HG02970 (cell line): ENCODE measurements at regions not wholly inside any gene's neighbourhood (a gene's known extent, or its start where the extent isn't known, plus 50 kb on each side); places are given as distances from the start of the nearest gene placed in this dataset.
"Not testable (repeated sequence)": the region's sequence is repeated elsewhere in the genome, so short reads cannot be mapped to it uniquely, and the experiment has no call there.

Source experiments
- ATAC-seq: cut with Tn5 transposase; IDR thresholded peaks from one replicate; pipeline ENCODE4 v1.9.1; 2021; ENCODE audit warnings: mild to moderate bottlenecking, moderate library complexity, moderate number of reproducible peaks; ENCODE audit not compliant: unreplicated experiment, low FRiP score

DNA sequence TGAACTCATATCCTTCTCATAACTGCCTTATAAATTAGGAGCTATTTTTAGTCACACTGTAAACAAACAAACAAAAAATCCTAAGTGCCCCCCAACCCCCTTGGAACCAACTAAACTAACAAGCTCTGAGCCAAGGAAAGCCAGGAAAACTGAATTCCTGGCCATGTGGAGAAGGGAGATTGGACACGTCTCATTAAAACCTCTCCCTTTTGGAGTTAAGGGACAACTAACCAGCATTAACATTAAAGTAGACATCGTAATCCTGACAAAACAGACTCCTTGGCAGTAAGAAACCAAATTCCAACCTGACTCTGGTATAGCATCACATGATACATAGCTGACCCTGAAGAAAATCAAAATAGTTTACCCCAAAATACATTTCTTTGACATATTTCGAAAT is 937.1 kb upstream of the GRIA3 start:
- no peak for ATAC-seq

DNA sequence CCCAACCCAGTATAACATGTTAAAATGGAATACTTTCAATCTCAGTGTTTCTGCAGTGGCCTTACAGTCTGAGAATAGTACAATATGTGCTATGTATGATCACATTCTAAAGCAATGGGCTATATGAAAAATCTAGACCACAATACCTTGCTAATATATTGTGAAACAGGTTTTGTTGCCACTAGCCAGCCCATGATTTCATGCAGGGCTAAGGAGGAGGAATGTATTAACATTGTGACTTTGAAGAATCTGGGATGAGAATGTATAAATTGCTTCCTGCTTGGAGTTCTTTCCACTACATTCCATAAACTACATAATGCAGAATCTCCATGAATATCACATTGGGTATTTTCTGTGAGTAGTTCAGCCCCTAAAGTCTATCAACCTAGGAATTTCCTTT is 935.4 kb upstream of the GRIA3 start:
- ATAC-seq = no peak

DNA sequence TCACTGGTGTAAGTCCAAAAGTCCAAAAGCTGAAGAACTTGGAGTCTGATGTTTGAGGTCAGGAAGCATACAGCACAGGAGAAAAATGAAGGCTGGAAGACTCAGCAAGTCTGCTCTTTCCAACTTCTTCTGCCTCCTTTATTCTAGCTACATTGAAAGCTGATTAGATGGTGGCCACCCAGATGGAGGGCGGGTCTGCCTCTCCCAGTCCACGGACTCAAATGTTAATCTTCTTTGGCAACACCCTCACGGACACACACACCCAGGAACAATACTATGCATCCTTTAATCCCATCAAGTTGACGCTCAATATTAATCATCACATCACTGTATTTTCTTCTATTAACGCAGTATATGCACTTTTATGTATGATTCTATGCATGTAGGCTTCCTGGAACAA is 931.6 kb upstream of the GRIA3 start:
- ATAC-seq = no peak

DNA sequence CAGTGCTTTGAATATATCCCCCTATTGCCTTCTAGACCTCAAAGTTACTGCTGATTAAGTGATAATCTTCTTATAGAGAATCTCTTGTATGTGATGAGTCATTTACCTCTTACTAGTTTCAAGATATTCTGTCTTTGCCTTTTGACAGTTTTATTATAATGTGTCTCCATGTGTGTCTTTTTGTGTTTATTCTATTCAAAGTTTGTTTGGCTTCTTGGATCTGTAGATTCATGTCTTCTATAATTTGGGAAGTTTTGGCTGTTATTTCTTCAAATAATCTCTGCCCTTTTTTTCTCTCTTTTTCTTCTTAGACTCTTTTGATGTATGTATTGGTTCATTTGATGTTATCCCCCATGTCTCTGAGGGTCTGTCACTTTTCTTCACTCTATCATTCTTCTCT is 915.7 kb upstream of the GRIA3 start:
- ATAC-seq = no peak

DNA sequence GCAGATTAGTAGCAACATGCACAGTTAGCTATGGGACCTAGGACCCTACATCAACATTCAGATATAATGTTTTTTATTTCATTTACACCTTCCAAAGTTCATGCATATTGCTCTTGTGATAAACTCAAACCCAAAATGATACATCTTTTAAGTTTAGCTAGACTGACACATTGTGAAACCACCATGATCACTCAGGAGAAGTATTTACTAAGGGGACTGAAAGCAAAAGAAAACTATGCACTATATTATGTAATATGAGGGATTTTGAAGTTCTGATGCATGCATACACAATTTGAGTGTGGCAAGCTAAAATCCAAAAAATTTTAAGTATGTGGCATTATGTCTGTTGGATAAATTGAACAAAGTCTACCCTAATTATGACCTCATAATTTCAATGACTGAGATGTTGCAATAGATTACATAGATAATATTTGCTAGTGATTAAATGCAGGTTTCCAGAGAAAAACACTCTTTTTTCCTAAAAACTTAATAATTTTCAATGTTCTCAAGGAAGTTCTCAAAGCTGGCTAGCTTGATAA is 914.8 kb upstream of the GRIA3 start:
- no peak for ATAC-seq

DNA sequence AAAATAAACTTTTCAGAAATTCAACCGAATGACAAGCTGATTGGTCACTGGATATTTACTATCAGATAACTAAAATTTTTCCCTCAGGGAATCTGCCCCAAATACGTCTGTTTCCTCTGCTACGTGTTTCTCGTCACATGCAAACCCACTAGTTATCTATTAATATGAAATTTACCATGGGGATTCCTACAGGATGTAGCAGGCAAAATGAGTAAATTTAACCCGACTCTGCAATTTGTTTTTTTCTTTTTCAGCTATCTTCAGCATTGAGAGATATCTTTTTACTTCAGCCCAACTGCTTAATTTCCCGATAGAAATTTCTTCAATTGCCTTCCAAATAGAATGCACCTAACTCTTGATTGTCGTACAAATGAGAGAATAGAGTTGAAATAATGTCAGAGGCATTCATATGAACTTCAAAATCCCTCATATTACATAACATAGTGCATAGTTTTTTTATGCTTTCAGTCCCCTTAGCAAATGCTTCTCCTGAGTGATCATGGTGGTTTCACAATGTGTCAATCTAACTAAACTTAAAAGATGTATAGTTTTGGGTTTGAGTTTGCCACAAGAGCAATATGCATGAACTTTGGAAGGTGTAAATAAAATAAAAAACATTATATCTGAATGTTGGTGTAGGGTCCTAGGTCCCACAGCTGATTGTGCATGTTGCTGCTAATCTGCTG is 913.1 kb upstream of the GRIA3 start:
- no peak for ATAC-seq

DNA sequence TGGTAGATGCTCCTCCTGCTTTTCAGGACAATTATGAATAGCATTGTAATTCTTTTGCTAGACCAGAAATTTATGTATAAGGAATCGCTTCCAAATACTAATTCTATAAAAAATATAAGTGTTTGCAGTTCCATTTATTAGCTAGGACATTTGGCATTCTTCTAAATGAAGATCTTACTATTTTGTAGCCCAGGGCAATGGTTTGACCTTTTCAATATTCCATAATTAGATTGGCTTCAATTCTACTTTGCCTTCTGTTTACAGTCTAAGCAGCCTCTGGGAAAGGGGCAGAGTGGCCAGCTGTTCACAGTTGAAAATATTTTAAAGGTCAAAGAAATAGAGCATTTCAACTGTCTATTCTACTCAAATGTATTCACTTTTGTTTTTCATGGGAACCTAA is 912.1 kb upstream of the GRIA3 start:
- ATAC-seq = no peak

DNA sequence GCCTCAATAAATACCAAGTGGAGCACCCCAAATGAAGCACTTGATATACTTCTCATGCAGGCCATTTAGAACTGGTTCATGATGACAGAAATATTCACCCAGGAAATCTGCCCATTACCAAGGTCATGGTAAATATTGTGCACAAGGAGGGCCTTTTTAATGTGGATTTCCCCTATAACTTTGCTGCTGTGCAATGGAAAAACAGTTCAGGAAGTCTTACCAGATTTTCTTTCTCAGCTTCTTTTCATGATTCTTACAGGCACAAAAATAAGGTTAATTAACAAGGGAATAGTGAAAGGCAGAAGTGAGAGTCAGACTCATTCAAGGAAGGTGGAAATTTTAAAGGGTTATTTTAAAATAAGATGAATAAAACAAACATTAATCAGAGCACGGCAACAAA is 904.3 kb upstream of the GRIA3 start:
- no peak for ATAC-seq

DNA sequence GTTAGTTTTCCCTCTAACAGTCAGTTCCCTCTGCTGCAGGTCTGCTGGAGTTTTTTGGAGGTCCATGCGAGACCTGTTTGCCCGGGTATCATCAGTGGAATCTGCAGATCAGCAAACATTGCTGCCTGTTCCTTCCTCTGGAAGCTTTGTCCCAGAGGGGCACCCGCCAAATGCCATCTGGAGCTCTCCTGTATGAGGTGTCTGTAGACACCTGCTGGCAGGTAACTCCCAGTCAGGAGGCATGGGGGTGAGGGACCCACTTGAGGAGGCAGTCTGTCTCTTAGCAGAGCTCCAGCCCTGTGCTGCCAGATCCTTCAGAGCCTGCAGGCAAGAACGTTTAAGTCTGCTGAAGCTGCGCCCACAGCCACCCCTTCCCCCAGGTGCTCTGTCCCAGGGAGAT is 884.3 kb upstream of the GRIA3 start:
- not testable (repeated sequence) for ATAC-seq

DNA sequence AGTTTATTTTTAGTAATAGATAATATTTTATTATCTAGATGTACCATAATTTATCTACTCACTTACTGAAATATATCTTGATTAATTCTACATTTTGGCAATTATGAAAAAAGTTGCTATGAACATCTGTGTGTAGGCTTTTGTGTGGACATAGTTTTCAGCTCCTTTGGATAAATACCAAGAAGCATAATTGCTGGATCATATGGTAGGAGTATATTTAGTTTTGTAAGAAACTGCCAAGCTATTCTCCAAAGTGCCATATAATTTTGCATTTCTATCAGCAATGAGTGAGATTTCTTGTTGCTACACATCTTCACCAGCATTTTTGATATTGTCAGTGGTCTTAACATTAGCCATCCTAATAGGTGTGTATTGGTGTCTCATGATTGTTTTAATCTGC is 882.6 kb upstream of the GRIA3 start:
- ATAC-seq = no peak

DNA sequence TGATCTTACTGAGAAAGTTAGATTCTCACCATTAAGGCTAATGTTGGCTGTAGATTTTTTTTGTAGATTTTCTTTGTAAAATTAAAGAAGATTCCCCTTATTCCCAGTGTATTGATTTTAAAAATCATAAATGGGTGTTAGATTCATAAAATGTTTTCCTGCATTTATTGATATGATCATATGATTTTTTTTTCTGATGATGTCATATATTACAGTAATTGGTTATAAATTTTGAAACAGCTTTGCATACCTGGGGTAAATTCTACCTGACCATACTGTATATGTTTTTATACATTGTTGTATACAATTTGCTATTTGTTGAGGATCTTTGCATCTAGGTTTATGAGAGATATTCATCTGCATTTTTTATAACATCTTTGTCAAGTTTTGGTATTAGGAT is 880.3 kb upstream of the GRIA3 start:
- ATAC-seq = no peak

DNA sequence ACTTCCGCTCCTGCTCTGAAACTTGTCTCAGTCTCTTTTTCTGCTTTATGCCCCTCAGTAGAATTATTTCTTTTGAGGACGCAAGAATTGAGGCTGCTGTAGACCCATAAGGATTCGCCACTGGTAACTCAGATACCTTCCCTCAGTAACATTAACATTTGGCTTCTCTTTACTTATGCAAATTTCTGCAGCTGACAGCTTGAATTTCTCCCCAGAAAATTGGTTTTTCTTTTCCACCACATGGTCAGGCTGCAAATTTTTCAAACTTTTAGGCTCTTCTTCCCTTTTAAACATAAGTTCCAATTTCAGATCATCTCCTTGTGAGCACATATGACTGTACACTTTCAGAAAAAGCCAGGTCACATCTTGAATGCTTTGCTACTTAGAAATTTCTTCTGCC is 839.3 kb upstream of the GRIA3 start:
- ATAC-seq = no peak

DNA sequence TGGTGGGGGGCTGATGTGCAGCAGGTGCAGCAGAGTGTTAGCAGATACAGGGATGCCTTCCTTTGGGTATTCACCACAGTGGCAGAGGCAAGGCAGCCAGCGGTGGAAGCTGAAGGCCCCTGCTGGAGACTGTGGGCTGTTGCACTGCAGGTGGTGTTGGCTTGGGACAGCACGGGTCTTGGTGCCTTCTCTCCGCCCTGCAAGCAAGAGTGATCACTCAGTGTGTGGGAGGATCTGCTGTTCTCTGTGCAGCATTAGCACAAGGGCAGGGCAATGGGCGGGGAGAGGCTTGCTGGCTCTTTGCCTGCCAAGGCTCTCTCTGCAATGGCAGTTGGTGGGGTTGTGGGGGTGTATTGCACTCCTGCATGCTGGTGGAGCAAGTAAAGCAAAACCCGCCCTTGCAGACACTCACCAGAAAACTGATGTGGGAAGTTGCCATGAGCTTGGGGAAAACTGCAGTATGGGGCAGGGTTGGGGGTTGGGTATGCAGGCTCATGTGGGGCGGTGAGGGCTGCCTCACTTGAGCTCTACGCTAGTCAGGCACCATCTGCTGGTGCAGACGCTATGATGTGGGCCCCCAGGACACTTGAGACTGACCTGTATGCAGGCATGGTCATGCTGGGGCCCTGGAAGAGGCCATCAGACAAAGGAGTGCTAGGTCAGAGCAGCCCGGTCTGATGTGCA is 820.8 kb upstream of the GRIA3 start:
- no peak for ATAC-seq

DNA sequence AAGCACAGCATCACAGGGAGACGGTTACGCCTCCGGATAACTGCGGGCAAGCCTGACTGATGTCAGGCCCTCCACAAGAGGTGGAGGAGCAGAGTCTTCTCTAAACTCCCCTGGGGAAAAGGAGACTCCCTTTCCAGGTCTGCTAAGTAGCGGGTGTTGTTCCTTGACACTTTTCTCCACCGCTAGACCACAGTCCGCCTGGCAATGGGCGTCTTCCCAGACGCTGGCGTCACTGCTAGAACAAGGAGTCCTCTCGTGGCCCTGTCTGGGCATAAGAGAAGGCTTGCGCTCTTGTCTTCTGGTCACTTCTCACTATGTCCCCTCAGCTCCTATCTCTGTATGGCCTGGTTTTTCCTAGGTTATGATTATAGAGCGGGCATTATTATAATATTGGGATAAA is 808.5 kb upstream of the GRIA3 start:
- not testable (repeated sequence) for ATAC-seq

DNA sequence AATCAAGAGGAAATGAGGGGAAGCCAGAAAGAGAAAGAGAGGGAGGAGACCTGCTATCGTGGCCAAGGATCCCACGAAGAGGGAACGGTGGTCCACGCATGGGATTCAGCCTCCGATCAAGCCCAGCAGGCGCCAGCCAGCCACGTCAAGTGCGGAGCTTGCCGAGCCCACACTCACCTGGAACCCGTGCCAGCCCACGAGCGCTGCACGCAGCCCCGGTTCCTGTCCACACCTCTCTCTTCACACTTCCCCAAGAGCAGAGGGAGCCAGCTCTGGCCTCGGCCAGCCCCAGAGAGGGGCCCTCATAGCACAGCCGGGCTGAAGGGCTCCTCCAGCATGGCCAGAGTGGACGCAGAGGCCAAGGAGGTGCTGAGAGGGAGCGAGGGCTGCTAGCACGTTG is 795.1 kb upstream of the GRIA3 start:
- ATAC-seq = no peak

DNA sequence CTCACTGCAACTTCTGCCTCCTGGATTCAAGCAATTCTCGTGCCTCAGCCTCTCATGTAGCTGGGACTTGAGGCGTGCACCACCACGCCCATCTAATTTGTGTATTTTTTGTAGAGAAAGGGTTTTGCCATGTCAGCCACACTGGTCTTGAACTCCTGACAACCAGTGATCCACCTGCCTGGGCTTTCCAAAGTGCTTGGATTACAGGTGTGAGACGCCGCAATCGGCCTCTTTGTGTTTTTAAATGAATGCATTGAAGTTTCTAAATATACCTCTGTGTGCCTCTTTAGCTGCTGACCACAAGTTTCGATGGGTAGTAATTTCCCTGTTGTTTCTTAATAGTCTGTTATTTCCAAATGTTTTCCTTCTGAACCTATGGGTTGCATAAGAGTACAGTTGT is 765.3 kb upstream of the GRIA3 start:
- ATAC-seq = no peak

DNA sequence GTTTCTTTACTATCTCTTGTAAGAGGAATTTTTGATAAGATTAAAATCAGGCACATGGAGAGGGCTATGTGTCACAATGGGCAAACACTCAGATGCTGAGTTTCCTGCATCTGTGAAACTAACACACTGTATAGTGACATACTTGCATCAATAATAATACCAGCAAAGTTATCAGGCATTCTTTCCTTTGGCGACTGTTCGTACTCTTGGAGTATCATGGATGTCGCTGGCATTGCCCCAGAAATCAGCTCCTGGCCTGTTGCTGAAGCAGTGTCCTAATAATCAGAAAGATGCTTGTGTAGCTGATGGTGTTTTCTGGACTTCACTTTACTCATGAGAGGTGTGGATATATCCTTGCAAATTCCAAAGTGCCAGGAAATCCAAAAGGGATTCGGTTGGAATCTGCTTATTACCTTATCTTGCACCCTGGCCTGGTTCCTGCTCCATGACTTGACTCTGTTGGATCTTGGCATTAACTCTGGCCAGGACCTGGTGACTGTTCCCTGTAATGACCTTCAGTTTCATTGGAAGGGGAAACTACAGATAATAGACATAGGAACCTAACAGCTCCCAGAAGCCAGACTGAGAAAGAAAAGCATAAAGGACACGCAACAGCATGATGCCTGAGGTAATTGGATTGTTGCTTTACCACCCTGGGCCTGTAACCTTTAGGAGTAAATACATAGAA is 762.5 kb upstream of the GRIA3 start:
- ATAC-seq = no peak

DNA sequence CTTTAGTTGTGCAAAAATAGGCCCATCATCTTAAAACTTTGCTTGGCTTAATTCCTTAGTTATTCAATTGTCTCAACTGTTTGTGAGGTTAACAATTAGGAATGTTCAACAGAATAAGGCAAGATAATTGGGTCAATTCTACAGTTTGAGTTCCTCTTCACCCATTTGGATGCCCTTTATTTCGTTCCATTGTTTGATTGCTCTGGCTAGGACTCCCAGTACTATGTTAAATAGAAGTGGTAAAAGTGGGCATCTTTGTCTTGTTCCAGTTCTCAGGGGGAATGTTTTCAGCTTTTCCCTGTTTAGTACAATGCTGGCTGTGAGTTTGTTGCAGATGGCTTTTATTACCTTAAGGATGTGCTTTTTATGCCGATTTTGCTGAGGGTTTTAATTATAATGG is 761.5 kb upstream of the GRIA3 start:
- no peak for ATAC-seq

DNA sequence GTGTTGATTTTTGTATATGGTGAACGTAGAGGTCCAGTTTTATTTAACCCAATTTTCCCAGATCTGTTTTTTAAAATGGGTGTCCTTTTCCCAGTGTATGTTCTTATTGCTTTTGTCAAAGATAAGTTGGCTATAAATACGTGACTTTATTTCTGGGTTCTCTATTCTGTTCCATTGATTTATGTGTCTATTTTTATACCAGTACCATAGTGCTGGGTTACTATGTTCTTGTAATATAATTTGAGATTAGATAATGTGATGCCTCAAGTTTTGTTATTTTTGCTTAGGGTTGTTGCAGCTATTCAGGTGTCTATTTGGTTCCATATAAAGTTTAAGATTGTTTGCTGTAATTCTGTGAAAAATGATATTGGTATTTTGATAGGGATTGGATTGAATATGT is 749.1 kb upstream of the GRIA3 start:
- ATAC-seq = no peak

DNA sequence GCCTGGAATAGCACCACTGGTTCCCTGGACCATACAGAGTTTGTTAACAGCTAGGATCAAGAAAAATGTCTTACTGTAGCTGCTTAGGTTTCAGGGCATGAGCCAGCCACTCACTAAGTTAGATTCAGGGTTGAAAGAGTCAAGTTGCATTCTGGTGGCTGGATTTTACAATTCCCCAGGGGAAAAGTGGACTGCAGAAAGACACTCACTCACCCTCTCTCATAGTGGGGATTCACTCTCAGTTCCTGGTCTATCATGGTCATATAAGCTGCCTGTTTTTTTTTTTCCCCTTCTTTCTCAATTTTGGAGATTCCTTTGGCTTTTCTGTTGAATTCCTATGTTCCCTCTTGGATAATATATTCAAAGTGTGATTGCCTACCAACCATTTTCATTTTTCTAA is 744.2 kb upstream of the GRIA3 start:
- ATAC-seq = no peak

DNA sequence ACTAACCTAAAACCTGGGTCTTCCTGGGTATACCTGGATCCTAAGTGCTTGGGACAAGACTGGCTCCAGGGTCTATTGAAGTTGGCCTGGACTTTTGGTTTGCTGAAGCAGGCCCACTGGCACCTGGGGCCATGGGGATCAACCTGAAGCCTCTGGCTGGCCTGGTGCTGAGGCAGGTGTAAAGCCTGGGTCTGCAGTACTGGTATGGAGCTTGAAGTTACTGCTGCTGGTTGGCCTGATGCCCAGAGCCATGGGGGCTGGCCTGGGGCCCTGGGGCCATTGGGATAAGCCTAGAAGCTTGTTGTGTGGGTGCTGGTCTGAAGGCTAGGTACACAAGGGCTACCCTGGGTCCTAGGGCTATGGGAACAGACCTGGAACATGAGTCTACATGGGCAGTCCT is 743.2 kb upstream of the GRIA3 start:
- no peak for ATAC-seq

DNA sequence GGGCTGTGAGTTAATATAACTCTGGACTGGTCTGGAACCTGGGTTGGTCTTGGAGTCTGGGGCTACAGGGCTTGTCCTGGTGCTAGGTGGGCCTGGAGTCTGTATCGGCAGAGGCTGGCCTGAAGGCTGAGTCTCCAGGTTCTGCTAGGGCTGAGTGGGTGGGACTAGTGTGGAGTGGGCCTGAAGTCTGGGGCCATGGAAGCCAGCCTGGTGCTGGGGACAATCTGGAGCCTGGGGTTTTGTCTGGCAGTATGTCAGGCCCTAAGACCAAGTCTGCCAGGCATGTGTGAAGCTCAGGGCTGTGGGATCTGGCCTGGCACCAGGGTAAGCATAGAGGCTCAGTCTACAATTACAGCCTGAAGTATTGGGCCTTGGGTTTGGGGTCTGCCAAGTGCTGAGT is 742.6 kb upstream of the GRIA3 start:
- ATAC-seq = no peak
